ENCODE measurements at regions not wholly inside any gene's neighbourhood (a gene's known extent, or its start where the extent isn't known, plus 50 kb on each side); places are given as distances from the start of the nearest gene placed in this dataset.

DNA sequence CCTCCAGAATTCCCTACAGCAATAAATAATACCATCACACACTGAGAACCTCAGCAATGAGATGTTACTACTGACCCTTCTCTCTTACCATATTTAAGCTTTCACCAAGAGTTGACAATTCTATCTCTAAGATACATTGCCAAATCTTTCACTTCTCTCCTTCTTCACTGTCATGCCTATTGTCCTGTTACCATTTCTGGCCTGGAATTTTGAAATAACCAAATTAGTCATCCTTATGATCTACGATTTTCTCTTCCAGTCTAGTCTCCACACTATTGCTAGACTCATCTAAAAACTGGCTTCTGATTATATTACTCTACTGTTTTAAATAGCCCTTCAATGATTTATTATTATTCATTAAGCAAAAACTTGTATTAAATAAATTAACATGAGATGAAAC, 656.1 kb upstream of the ADGRL4 start:
- TF ChIP-seq, protein P1, sequence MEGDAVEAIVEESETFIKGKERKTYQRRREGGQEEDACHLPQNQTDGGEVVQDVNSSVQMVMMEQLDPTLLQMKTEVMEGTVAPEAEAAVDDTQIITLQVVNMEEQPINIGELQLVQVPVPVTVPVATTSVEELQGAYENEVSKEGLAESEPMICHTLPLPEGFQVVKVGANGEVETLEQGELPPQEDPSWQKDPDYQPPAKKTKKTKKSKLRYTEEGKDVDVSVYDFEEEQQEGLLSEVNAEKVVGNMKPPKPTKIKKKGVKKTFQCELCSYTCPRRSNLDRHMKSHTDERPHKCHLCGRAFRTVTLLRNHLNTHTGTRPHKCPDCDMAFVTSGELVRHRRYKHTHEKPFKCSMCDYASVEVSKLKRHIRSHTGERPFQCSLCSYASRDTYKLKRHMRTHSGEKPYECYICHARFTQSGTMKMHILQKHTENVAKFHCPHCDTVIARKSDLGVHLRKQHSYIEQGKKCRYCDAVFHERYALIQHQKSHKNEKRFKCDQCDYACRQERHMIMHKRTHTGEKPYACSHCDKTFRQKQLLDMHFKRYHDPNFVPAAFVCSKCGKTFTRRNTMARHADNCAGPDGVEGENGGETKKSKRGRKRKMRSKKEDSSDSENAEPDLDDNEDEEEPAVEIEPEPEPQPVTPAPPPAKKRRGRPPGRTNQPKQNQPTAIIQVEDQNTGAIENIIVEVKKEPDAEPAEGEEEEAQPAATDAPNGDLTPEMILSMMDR (IDR thresholded peaks at IDR 0.05; ENCODE audit: low read length), result no peak
- TF ChIP-seq EZH2 (IDR thresholded peaks at IDR 0.05; ENCODE audit: borderline replicate concordance, low read length), result no peak
